ENCODE measurements at regions not wholly inside any gene's neighbourhood (a gene's known extent, or its start where the extent isn't known, plus 50 kb on each side); places are given as distances from the start of the nearest gene placed in this dataset.

DNA sequence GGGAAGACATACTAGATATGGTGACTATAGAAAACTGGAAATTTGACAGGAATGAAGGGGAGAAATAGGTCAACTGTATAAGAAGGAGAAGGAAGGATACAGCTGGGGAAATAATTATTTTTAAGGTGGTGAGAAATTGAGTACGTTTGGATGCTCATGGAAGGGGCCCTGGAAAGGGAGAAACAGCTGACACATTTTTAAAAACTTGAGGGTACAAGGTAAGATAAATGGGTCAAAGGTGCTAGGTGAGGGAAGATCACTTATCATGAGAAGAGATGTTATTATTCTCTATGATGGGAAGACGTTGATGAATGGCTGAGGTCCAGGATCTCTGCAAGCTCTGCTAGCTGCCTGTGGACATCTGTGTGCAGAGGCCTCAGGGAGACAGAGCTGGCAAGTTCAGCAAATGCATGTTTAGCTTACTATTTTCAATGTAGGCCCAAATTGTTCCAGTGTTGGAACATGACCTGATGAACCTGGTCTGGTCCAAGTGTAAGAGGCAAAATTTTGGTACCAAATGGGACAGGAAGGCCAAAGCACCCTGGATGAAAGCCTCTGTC is 181.7 kb downstream of the MTRR start:
- TF ChIP-seq, protein P1, sequence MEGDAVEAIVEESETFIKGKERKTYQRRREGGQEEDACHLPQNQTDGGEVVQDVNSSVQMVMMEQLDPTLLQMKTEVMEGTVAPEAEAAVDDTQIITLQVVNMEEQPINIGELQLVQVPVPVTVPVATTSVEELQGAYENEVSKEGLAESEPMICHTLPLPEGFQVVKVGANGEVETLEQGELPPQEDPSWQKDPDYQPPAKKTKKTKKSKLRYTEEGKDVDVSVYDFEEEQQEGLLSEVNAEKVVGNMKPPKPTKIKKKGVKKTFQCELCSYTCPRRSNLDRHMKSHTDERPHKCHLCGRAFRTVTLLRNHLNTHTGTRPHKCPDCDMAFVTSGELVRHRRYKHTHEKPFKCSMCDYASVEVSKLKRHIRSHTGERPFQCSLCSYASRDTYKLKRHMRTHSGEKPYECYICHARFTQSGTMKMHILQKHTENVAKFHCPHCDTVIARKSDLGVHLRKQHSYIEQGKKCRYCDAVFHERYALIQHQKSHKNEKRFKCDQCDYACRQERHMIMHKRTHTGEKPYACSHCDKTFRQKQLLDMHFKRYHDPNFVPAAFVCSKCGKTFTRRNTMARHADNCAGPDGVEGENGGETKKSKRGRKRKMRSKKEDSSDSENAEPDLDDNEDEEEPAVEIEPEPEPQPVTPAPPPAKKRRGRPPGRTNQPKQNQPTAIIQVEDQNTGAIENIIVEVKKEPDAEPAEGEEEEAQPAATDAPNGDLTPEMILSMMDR (conservative IDR thresholded peaks at IDR 0.05 in 1 of 2, IDR thresholded peaks at IDR 0.05 in 1 of 2; ENCODE audit: low read depth in 1 of 2, low read length in 2 of 2), result no peak
- no peak for TF ChIP-seq EZH2 (IDR thresholded peaks at IDR 0.05; ENCODE audit: low read length, missing control alignments)

Data from fibroblast of lung (primary cell).